IPS-NIHi11 (cell line): ENCODE measurements at regions not wholly inside any gene's neighbourhood (a gene's known extent, or its start where the extent isn't known, plus 50 kb on each side); places are given as distances from the start of the nearest gene placed in this dataset.
"Not testable (repeated sequence)": the region's sequence is repeated elsewhere in the genome, so short reads cannot be mapped to it uniquely, and the experiment has no call there.

Source experiments
- DNase-seq: peaks from one replicate; pipeline ENCODE4 v3.0.0; 2012; ENCODE audit warnings: mixed read lengths, low spot score

DNA sequence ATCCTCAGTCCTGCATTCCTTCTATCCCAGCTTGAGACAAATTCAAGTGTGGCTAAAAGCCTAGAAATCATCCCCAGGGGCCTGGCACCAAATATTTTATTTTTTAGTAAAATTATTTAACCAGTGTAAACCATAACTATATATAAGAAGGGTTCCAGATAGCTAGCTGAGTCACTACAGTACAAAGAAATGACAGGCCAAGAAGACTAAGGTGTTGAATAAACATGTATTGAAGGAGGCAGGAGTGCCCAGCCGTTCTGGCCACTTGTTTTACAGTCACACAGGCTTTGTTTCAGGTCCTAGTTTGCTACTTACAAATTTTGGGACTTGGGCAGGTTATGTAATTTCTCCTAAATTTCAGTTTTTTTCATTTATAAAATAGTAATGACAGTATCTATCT, 225.9 kb upstream of the PITX2 start:
- DNase-seq: no peak

DNA sequence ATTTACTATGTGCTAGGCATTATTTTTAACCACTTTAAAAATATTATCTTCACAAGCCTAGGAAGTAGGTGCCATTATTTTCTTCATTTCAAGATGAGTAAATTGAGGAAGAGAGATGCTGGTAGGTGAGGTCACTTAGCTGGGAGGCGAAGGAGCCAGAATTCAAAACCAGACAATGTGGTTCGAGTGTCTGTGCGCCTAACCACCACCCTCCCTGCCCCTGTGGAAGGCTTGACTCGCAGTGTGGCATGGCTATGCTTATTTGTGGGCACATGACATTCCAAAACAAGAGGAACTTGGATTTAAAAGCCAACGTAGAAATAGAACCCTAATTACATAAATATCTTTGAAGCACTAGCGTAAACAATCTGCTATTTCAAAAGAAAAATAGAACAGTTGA, 226.6 kb upstream of the PITX2 start:
- DNase-seq: no peak

DNA sequence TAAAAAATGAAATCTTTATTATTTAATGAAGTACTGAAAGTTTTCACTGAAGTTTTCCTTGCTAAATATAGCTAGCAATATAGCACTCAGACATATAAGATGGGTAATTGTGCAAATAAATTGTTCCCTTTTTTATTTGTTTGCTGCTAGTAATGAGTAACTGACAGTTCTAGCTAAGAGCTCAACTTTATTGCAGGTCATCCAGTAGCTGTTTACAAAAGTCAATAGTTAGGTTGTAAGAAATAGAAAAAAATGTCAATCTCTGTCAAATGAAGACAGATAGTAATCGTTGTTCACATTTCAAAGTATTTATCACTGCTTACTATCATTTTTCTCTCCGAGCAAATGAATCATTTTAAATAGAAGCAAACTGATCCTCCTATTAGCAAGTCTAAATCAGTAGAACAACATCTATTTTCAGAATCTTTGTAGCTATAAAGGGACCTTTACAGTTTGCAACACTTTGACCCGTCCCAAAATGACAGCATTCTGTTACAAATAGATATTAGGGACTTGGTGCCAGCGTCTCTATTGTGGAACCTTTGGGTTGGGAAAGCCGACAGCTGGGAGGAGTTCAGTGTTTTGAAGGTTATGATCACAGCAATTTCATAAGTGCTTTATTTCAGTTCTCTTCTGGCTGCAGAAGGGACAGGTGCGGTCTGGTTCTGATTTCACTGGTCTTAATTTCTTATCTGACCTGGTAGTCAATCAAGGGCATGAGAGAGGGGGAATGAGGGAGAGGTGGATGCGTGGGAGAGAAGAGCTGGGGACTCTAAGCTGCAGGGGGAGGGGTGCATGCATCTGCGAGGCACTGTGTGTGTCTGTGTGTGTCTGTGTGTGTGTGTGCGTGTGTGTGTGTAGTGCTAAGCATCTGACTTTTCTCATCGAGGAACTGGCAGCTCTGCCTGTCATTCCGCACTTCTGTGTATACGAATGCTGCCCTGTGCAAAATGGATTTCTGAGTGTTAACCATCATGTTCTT, 227.9 kb upstream of the PITX2 start:
- no peak for DNase-seq

DNA sequence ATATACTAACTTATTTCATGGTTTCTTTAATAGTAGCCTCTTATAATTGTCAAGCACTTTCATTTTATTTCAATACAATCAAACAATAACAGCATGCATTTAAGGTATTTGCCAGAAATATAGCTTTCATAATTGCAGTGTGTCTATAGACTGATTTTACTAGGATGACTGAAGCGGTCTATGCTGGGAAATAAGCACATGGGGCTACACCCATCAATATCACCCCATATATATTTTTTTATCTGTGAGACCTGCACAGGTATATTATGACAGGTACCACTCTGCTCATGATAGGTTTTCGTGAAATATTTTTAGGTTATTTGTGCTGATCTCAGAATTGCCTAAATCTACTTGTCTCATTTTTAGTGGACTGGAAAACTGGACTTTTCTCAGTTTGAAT, 229.1 kb upstream of the PITX2 start:
- DNase-seq: no peak

DNA sequence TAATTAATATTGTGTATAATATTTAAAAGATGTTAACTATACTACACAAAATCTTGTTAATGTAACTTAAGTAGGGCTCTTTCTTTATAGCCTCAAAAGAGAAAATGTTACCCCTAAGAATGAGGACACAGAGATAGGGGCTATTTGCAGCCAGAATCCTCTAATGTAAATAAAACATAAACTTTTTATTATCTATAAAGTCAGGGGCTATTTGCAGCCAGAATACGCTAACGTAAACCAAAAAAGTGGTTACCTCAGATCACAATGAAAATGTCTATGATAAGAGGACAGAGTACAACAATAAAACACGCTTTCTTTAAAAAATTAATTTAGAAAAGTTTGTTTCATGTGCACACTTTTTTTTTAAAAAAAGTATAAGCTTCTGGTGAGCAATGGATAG, 229.9 kb upstream of the PITX2 start:
- no peak for DNase-seq

DNA sequence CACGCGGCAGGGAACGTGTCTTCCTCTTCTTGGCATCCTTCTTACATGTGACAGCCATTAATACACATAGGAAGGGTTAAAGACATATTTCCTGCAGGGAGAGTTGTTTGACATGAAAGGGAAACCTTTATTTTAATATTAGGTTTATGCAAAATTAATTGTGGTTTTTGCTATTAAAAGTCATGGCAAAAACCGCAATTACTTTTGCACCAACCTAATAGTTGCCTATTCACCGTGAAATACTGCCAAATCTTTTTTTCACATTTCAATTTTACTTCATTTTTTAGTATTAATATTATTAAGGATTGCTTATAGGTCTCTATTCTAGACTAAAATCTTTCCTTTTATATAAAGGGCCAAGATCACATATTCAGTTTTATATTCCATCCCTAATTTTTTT, 230.4 kb upstream of the PITX2 start:
- DNase-seq: no peak

DNA sequence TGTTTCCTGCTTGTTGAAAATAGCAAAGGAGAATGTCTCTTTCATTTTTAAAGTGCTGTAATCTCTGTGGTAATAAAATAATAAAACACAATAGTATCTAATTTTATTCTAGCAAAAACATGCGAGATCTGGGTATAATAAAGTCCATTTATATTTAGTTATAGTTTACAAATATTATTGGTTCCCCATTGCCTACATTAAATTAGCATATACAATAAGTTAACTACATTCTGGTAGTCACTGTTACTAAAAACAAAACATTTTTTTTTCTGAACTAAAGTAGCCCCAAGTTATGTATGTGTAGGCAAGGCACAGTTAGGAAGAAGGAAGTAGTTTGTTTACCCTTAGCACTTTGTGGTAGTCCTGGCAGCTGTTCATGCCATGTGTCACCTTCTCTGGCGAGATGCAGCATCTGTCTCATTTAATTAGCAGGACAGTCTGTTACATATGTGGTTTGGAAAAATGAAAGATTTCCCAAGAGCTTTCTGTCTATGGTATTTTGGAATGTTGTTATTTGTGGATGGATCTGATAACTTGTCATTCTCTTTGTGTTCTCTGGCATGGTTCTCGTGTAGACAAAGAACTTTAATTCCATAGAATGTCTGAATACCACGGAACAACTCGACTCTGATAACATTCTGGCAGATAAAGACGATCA, 231.3 kb upstream of the PITX2 start:
- no peak for DNase-seq

DNA sequence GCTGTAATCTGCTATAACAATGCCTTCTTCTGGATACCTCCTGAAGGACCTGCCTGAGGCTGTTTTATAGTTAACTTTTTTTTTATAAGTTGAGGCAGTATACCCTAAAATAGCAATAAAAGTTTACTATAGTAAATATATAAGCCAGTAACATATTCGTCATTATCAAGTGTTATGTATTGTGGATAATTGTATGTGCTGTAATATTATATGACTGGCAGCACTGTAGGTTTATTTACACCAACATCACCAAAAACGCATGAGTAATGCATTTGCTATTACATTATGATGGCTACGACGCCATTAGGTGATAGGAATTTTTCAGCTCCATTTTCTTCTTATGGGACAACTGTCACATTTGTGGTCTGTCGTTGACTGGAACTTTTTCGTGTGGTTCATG, 237.2 kb upstream of the PITX2 start:
- DNase-seq: no peak

DNA sequence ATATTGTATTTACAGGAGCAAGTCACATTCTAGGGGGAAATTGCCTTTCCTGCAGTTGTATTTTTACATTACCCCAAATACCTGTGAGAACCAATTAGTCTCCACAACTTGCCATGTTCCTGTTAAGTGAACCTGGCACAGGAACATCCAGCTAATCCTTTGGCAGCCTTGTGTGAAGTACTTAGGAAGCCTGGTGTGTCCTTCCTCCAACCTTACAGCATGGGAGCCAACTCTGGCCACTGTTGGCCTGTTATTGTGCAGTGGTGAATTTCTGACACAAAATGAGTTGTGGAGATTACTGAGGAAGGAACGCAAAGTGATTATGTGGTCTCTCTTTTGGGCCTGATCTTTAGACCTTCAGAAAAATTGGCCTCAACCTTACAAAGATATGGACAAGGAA, 238.0 kb upstream of the PITX2 start:
- DNase-seq: no peak

DNA sequence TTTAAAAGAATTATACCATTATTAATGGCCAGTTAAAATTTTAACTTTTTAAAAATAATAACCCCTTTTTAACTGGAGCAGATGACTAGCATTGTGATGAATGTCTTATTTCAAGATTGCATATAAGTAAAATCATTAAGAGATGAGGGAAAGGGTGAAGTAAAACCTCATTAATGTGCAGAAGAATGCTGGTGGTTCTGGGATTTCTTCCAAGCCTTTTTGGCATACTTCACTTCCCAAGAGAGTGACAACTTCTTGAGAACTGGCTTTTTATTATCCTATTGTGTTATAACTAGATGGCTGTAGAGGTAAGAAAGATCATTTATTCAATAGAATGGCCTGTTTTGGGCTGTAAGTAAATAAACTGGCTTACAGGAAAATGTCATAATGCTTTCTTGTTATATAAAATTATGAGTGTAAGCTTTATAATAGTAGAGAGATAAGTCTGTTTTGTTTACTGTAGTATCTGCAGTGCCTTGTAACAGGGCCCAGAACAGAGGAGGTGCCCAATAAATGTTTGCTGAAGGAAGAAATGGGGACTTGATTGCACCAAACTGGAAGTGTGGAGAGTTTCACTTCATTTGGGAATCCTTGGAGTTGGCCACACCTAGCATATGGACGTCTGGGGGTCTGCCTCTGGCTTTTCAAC, 242.9 kb upstream of the PITX2 start:
- DNase-seq: no peak

DNA sequence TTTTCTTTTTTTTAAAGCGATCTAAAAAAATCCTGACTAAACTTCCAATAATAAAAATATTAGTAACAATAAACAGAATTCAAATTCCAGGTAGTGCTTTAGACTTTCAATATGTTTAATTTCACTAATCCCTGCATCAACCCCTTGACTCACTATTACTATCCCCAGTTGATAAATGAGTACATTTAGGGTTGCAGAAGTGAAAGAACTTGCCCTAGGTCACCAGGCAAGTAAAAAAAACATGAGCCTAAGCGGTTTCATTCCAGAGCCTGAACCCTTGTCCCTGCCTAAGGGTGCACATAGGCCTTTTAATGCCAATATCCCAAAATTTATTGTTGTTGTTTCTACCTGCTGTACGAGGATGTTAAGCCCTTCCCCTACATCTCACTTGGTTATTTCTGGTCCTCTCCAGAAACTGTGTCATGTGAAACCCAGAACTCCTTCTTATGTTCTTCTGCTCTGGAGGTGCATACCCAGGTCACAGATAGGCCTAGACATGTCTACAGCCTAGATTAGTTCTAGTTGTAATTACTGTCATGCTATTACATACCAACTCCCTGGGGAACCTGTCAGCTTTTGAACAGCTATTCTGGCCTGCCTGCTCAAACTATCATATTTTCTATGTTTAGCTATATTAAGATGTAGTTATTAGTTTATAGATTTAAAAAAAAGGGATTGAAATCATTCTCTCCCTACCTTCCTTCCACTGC, 244.5 kb upstream of the PITX2 start:
- DNase-seq: no peak

DNA sequence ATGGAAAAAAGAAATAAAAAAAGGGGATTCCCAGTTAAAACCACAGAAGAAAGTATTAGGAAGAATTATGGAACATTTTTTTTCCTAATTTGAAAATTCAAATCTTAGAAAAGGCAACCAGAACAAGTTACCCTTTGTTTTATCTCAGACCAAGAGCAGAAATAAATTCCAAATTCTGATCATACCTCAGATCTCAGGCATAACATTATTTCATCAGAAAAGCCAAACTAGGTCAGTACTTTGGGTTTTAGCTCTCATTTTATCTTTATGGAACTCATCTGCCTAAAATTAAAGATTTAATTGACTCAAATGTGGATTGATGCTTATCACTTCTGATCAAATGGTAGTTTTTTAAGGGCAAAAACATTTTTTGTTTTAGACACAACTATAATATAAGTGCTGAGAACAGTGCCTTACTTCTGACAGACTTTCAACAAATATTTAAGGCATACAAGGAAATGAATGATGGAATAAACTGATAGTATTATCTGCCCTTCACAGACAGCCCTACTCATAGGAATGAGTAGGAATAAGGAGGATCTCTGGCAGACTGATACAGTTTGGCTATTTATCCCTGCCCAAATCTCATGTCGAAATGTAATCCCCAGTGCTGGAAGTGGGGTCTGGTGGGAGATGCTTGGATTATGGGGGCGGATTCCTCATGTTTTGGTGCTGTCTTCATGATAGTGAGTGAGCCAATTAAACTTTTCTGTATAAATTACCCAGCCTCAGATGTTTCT, 245.3 kb upstream of the PITX2 start:
- DNase-seq: no peak

DNA sequence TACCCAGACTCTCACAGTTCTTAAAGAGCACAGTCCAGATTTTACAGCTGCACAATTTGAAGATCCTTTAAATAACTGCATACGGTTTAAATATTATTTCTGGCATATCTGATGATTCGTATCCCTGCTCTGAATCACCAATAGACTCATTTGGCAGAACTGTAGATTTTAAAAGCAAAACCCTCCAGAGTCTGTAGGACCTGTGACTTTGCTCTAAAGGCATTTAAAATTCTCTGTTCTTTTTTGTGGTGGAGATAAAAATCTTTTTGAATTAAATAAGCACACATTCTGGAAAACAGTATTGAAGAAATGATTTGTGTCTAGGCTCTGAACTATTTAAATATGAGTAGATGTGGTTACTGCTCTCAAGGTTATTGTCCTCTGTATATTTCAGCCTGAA, 246.2 kb upstream of the PITX2 start:
- DNase-seq: no peak

DNA sequence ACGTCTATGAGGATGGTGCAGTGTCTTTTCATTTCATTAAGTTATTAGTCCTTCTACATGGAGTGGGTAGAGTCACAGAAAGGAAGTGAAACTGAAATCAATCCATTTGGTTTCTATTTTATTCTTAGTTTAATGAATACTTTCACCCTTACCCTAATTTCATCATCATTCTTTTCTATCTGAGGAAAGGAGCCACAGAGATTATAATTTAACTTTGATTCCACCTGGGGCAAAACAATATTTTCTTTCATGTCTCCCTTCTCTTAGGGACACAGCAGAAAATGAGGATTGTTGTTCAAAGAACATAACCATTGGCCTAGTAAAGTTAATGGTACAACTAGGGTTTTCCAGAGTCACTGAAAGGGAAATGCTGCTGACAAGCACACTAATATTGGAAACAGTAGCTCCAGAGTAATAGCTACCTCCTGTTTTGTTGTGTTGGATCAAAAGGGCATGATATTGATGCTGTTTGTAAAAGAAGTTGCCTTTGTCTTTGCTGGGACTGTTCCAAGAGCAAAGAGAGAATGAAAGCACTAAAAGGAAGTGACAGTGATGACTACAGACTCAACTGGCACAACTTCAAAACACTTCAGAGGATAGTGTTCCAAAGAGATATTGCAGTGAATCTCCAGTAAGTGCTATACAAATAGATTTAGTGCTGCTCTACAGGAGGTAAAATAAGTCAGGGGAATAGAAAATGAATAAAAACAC, 247.1 kb upstream of the PITX2 start:
- DNase-seq: no peak

DNA sequence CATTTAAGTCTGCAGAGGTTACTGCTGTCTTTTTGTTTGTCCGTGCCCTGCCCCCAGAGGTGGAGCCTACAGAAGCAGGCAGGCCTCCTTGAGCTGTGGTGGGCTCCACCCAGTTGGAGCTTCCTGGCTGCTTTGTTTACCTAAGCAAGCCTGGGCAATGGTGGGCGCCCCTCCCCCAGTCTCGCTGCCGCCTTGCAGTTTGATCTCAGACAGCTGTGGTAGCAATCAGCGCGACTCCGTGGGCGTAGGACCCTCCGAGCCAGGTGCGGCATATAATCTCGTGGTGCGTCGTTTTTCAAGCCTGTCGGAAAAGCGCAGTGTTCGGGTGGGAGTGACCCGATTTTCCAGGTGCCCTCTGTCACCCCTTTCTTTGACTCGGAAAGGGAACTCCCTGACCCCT, 253.3 kb upstream of the PITX2 start:
- DNase-seq: not testable (repeated sequence)

DNA sequence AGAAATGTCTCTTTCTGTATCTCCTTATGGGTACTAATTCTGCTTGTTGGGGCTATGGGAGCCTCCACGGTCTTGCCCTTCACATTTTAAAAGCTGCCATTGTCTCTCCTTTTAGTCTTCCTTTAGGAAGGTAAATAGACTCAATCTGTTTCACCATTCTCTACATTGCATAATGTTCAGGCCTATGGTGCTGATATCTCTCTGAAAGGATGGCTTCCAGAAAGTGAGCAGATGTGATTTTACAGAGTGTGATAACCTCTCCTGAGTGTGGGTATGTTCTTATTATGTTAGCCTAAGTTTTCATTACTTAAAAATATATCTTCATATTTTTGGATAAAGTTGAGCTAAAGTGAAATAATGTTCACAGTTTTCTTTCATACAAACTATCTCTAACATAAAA, 254.0 kb upstream of the PITX2 start:
- no peak for DNase-seq

DNA sequence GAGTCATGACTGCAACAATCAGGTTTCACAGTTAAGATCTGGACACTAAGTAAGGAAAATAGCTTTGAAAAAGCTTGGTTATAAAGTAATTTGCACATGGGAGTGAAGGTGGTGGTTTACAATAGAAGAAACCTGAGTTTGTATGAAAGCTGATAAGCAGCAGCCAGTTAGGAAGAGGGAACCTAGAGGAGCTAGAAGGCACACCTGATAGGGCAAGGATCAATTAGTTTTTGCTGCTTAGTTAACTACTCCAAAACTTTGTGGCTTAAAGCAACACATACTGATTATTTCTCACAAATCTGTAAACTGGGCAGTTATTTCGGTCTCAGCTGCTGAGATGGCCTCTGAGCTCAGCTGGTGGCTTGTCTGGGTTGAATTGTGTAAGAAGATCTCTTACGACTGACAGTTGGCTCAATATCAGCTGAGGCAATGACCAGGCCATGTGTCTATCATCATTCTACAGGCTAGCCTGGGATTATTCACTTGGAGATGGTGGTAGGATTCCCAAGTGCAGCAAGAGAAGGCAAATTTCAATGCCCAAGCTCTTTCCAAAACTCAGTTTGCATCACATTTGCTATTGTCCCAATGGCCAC, 255.0 kb upstream of the PITX2 start:
- DNase-seq: no peak

DNA sequence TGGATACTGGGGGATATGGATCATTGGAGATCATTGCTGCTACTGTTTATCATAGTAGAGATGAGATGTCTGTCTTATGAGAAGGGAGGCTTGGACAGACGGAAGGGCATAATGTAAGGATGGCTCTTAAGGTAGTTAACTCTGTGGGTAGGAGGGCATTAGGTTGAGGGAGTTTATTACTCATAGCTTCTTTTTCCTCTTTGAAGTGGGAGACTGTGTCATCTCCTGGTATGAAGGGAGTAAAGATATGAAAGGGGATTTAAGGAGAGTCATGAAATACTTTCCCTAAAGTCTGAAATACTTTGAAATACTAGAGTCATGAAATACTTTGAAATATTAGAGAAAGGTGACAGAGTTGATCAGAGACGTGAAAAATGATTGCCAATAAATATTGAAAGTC, 255.5 kb upstream of the PITX2 start:
- DNase-seq: no peak

DNA sequence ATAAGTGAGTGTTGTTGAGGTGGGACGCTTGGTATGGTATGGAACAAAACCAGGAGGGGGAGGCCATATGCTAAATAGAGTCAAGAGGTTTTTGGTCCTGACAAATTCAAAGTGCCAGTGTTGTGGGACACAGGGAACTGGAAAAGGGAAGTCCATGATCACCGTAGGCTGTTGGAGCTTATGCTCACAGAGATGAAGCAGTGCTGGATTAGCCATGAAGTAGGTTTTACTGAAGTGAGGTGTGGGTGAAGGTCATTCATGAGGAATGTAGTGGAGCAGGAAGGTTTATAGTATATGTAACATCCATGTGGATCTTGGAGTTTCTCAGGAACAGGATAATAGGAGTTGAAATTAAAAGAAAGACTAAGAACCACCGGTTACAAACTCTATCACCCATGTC, 256.1 kb upstream of the PITX2 start:
- DNase-seq: no peak

DNA sequence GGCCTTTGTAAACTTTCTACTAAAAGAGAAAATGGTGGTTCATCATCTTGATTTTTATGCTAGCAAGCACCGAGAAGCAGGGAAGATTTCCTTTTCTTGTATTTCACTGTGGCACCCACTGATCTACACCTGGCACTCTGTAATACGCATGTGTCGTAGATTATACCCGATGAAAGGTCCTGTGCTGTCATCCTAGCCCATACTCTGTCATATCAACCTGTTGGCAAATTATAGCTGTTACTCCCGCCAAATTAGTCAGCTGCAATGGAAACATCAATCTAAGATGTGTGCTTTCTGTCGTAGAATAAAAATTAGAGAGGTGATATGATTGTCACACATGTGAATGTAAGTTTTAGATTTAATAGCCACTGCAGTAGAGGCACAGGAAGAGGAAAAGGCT, 263.4 kb upstream of the PITX2 start:
- DNase-seq: no peak

DNA sequence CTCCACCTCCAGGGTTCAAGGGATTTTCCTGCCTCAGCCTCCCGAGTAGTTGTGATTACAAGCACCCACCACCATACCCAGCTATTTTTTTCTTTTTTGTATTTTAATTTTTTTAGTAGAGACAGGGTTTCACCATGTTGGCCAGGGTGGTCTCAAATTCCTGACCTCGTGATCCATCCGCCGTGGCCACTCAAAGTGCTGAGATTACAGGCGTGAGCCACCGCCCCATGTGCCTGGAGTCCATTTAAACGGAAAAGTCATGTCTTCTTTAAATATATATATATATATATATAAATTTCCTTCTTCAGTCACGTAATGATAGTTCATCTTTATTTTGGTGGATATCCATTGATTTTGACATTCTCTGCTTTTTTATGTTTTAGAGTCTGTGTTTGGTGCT, 264.0 kb upstream of the PITX2 start:
- no peak for DNase-seq
